Caco-2 (cell line): ENCODE measurements at regions not wholly inside any gene's neighbourhood (a gene's known extent, or its start where the extent isn't known, plus 50 kb on each side); places are given as distances from the start of the nearest gene placed in this dataset.

ENCODE experiments used
- BruUV-seq: library from RNA; stranded (reverse); fragments of 400-500 nt; replicated peaks from 2 replicates; lab custom pipeline; 2021; lab: Mats Ljungman, UMichigan
- CTCF ChIA-PET: fragments of 300-600 bp; sonication (Branson Sonifier 250); formaldehyde crosslinking; loops from one replicate; lab custom pipeline; 2022; ENCODE audit warnings: antibody characterized with exemption; lab: Charles Lee
- POLR2A ChIA-PET: fragments of 300-600 bp; sonication (Branson Sonifier 250); formaldehyde crosslinking; loops from one replicate; lab custom pipeline; 2022; ENCODE audit warnings: antibody characterized with exemption; lab: Charles Lee
- DNase-seq, 2 experiments: peaks; one replicate each; pipeline versions ENCODE4 v3.0.0 to v3.0.0-alpha.2; 2020 to 2022
- H3K27me3 ChIP-seq: replicated peaks from 2 replicates; pipeline ENCODE4 v1.6.0; 2011; ENCODE audit warnings: low read length; ENCODE audit not compliant: control insufficient read depth, insufficient read depth
- H3K36me3 ChIP-seq: 2 replicates; pipeline ENCODE4 v1.5.1; 2011; ENCODE audit warnings: low read length; ENCODE audit not compliant: control insufficient read depth, insufficient read depth
- H3K4me1 ChIP-seq: fragments of 250-450 bp; sonication (Bioruptor Pico); 2 replicates; pipeline ENCODE4 v1.5.1; 2020; ENCODE audit warnings: mild to moderate bottlenecking
- H3K4me3 ChIP-seq: 2 replicates; pipeline ENCODE4 v1.5.1; 2011; ENCODE audit warnings: low read depth, mild to moderate bottlenecking, control low read depth, low read length
- H3K9me3 ChIP-seq: fragments of 250-450 bp; sonication (Bioruptor Pico); 2 replicates; pipeline ENCODE4 v1.5.1; 2020; ENCODE audit warnings: mild to moderate bottlenecking, moderate library complexity
- H3K27ac Mint-ChIP-seq: one replicate; pipeline ENCODE4 v1.8.0; 2022; ENCODE audit warnings: mixed read lengths; ENCODE audit not compliant: unreplicated experiment
- H3K27me3 Mint-ChIP-seq: one replicate; pipeline ENCODE4 v1.8.0; 2022; ENCODE audit warnings: mixed read lengths; ENCODE audit not compliant: insufficient read depth, unreplicated experiment
- H3K36me3 Mint-ChIP-seq: one replicate; pipeline ENCODE4 v1.8.0; 2022; ENCODE audit warnings: mild to moderate bottlenecking, mixed read lengths; ENCODE audit not compliant: insufficient read depth, unreplicated experiment
- H3K4me1 Mint-ChIP-seq: one replicate; pipeline ENCODE4 v1.8.0; 2022; ENCODE audit warnings: low read depth, mixed read lengths; ENCODE audit not compliant: unreplicated experiment
- H3K4me3 Mint-ChIP-seq: one replicate; pipeline ENCODE4 v1.8.0; 2022; ENCODE audit warnings: mild to moderate bottlenecking, moderate library complexity, mixed read lengths; ENCODE audit not compliant: unreplicated experiment
- H3K9me3 Mint-ChIP-seq: one replicate; pipeline ENCODE4 v1.8.0; 2022; ENCODE audit warnings: mixed read lengths; ENCODE audit not compliant: unreplicated experiment
- intact Hi-C: fragments of 100-400 bp; cut with micrococcal nuclease; formaldehyde crosslinking; loops from one replicate; pipeline ENCODE4 v1.10.0; 2022; ENCODE audit not compliant: unreplicated experiment
- TF ChIP-seq, protein P1 (sequence below), 2 experiments: fragments of 200-600 bp in 1 of 2; IDR thresholded peaks; 1 replicate in 1 of 2; 2 replicates in 1 of 2; pipeline versions ENCODE4 v1.5.1 to v1.8.0; 2011 to 2022; ENCODE audit warnings: antibody characterized with exemption in 1 of 2, control low read depth in 1 of 2, inconsistent platforms in 1 of 2, low read depth in 1 of 2, low read length in 1 of 2, mild to moderate bottlenecking in 1 of 2, moderate library complexity in 1 of 2; ENCODE audit not compliant: insufficient read depth in 1 of 2, severe bottlenecking in 1 of 2, unreplicated experiment in 1 of 2

DNA sequence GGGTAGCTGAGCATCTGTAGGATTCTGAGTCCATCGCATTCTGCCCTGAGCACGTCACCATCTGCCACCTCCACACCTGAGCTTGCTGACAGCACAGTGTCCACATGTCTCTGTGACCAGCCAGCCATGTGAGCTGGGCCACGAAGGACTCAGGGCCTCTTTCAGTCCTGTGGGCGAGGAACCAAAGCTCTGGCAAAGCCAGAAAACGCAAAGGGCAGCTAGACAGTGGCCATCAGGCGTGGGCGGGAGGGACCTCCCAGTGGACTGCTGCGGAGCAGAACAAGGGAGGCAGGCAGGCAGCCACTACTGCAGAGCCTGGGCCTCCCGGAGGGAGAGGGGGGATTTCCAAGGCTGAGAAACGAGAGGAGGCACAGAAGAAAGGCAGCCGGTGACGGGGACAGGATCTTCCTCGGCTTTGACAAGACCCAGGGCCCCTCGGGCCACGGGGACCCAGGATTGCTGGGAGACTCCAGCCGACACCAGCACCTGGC lies 274.6 kb upstream of the SALL3 start:
- intact Hi-C loops: no loop called here
- Mint-ChIP-seq H3K4me1 (no peaks in the 10 kb centered on the region), H3K4me3 (no peak overlapping the region), H3K27me3 (no peaks in the 10 kb centered on the region), H3K9me3 (peaks cover 23% of the 10 kb centered on the region), H3K27ac (no peak overlapping the region), H3K36me3 (no peaks in the 10 kb centered on the region)
- ChIA-PET CTCF (no interaction called here), POLR2A (no interaction called here)
- no peak for DNase-seq
- BruUV-seq: no TSS peak
- TF ChIP-seq, protein P1, sequence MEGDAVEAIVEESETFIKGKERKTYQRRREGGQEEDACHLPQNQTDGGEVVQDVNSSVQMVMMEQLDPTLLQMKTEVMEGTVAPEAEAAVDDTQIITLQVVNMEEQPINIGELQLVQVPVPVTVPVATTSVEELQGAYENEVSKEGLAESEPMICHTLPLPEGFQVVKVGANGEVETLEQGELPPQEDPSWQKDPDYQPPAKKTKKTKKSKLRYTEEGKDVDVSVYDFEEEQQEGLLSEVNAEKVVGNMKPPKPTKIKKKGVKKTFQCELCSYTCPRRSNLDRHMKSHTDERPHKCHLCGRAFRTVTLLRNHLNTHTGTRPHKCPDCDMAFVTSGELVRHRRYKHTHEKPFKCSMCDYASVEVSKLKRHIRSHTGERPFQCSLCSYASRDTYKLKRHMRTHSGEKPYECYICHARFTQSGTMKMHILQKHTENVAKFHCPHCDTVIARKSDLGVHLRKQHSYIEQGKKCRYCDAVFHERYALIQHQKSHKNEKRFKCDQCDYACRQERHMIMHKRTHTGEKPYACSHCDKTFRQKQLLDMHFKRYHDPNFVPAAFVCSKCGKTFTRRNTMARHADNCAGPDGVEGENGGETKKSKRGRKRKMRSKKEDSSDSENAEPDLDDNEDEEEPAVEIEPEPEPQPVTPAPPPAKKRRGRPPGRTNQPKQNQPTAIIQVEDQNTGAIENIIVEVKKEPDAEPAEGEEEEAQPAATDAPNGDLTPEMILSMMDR (IDR thresholded peaks at IDR 0.05; ENCODE audit: insufficient read depth in 1 of 2, low read depth in 1 of 2, low read length in 1 of 2, severe bottlenecking in 1 of 2, unreplicated experiment in 1 of 2): no peak
- Histone ChIP-seq H3K4me3 (no peak overlapping the region), H3K27me3 (no peaks in the 10 kb centered on the region), H3K4me1 (no peaks in the 10 kb centered on the region), H3K36me3 (no peaks in the 10 kb centered on the region), H3K9me3 (no peaks in the 10 kb centered on the region)

DNA sequence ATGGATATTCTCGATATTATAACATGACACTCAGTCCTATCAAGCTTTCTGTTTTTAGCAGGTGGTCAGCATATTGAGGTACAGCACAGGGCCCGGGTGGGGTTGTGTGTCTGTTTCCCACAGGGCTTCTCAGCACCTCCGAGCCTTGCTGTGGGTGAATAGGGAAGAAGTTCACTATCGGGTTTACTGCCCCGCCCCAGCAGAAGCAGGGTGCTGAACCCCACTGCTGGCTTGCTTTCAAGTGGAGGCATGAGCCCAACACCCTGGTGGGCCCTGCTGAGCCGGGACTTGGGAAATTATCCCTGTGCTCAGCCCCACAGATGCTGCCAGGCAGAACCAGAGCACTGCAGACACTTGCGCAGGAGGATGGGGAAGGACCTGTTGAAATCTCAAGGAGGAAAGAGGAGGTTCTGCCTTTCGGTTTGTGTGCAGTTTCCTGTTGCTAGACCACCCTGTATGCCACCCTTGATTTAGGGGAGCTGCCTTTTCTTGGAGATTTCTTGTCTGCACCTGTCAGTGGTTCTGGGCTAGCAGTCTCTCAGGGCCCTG lies 270.3 kb upstream of the SALL3 start:
- ChIA-PET CTCF (no interaction called here), POLR2A (no interaction called here)
- no peak for DNase-seq
- Mint-ChIP-seq H3K27me3 (peaks cover 2% of the 10 kb centered on the region), H3K27ac (no peak overlapping the region), H3K4me3 (no peak overlapping the region), H3K4me1 (no peaks in the 10 kb centered on the region), H3K36me3 (no peaks in the 10 kb centered on the region), H3K9me3 (peaks cover 13% of the 10 kb centered on the region)
- Histone ChIP-seq H3K36me3 (no peaks in the 10 kb centered on the region), H3K9me3 (no peaks in the 10 kb centered on the region), H3K4me1 (no peaks in the 10 kb centered on the region), H3K4me3 (no peak overlapping the region), H3K27me3 (no peaks in the 10 kb centered on the region)
- intact Hi-C loops: no loop called here
- TF ChIP-seq, protein P1 (IDR thresholded peaks at IDR 0.05; ENCODE audit: insufficient read depth in 1 of 2, low read depth in 1 of 2, low read length in 1 of 2, severe bottlenecking in 1 of 2, unreplicated experiment in 1 of 2): no peak
- no TSS peak for BruUV-seq

DNA sequence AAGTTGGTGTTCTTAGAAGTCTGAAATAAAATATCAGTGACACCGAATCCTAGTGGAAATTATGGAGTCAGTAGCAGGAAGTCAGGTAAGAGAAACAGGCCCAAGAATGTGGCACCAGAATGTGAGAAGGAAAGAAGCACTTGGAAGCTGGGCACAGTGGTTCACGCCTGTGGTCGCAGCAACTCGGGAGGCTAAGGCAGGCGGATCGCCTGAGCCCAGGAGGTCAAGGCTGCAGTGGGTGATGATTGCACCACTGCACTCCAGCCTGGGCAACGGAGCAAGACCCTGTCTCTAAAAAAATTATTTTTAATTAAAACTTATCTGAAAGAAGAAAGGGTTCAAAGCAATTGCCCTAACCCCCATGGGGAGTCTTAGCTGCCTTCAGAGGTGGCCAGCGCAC lies 268.3 kb upstream of the SALL3 start:
- no peak for DNase-seq
- Mint-ChIP-seq H3K4me3 (no peak overlapping the region), H3K27me3 (peaks cover 4% of the 10 kb centered on the region), H3K4me1 (no peaks in the 10 kb centered on the region), H3K9me3 (peaks cover 12% of the 10 kb centered on the region), H3K27ac (no peak overlapping the region), H3K36me3 (no peaks in the 10 kb centered on the region)
- TF ChIP-seq, protein P1 (IDR thresholded peaks at IDR 0.05; ENCODE audit: insufficient read depth in 1 of 2, low read depth in 1 of 2, low read length in 1 of 2, severe bottlenecking in 1 of 2, unreplicated experiment in 1 of 2): no peak
- H3K4me1 ChIP-seq: no peaks in the 10 kb centered on the region
- intact Hi-C loops: no loop called here
- ChIA-PET CTCF (no interaction called here), POLR2A (no interaction called here)
- H3K36me3 ChIP-seq: no peaks in the 10 kb centered on the region
- no peak overlapping the region for H3K4me3 ChIP-seq
- no peaks in the 10 kb centered on the region for H3K9me3 ChIP-seq
- no TSS peak for BruUV-seq
- H3K27me3 ChIP-seq: no peaks in the 10 kb centered on the region
